ENCODE measurements at regions not wholly inside any gene's neighbourhood (a gene's known extent, or its start where the extent isn't known, plus 50 kb on each side); places are given as distances from the start of the nearest gene placed in this dataset.
"Not testable (repeated sequence)": the region's sequence is repeated elsewhere in the genome, so short reads cannot be mapped to it uniquely, and the experiment has no call there.

DNA sequence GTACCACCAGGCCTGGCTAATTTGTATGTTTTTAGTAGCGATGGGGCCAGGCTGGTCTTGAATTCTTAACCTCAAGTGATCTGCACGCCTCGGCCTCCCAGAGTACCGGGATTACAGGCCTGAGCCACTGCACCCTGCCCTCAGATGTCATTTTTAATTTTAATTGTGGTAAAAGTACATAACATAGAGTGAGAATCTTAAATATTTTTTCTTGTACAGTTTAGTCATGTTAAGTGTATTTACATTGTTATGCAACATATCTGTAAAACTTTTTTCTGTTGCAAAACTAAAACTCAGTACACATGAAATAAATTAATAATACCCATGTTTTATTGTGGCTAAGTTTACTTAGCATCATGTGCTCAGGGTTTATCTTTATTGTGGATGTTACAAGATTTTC is 231.4 kb downstream of the ALG10 start:
- Histone ChIP-seq H3K4me3 (no peak overlapping the region), H3K27me3 (peaks cover 0 to 6% (median 2%) of the 10 kb centered on the region in 7 donors), H3K9me3 (no peaks in the 10 kb centered on the region), H3K36me3 (no peaks in the 10 kb centered on the region), H3K27ac (no peak overlapping the region), H3K4me1 (no peaks in the 10 kb centered on the region)
- DNase-seq (no peak), ATAC-seq (no peak)
- intact Hi-C loops (cut with DNase I), result no loop called here
- WGBS, 2 donors, result 68 to 75% methylated on average over 4 of the region's 4 CpGs
- TF ChIP-seq, protein P1, sequence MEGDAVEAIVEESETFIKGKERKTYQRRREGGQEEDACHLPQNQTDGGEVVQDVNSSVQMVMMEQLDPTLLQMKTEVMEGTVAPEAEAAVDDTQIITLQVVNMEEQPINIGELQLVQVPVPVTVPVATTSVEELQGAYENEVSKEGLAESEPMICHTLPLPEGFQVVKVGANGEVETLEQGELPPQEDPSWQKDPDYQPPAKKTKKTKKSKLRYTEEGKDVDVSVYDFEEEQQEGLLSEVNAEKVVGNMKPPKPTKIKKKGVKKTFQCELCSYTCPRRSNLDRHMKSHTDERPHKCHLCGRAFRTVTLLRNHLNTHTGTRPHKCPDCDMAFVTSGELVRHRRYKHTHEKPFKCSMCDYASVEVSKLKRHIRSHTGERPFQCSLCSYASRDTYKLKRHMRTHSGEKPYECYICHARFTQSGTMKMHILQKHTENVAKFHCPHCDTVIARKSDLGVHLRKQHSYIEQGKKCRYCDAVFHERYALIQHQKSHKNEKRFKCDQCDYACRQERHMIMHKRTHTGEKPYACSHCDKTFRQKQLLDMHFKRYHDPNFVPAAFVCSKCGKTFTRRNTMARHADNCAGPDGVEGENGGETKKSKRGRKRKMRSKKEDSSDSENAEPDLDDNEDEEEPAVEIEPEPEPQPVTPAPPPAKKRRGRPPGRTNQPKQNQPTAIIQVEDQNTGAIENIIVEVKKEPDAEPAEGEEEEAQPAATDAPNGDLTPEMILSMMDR (IDR thresholded peaks at IDR 0.05), result no peak

- H3K27me3 ChIP-seq, result peaks cover 0 to 9% (median 0%) of the 10 kb centered on the region in 7 donors
- H3K4me3 ChIP-seq, result no peak overlapping the region
- intact Hi-C loops (cut with DNase I), result no loop called here
- no peaks in the 10 kb centered on the region for H3K4me1 ChIP-seq
- H3K36me3 ChIP-seq, result no peaks in the 10 kb centered on the region
- 77 to 83% methylated on average over 3 of the region's 3 CpGs for WGBS, 2 donors
- DNase-seq (no peak), ATAC-seq (no peak)
- TF ChIP-seq, protein P1 (IDR thresholded peaks at IDR 0.05), result no peak
- H3K9me3 ChIP-seq, result no peaks in the 10 kb centered on the region
- no peak overlapping the region for H3K27ac ChIP-seq
These were observed 234.8 kb downstream of the ALG10 start for GRCh38 chr12:34257093-34257492.

GRCh38 chr12:34262140-34262539 is 239.8 kb downstream of the ALG10 start:
- H3K27me3 ChIP-seq; H3K4me3 ChIP-seq; H3K4me1 ChIP-seq; H3K9me3 ChIP-seq; DNase-seq; intact Hi-C loops (cut with DNase I); H3K36me3 ChIP-seq; ATAC-seq; H3K27ac ChIP-seq: not testable (repeated sequence)
- 90 to 92% methylated on average over 11 of the region's 11 CpGs for WGBS, 2 donors

- DNase-seq (no peak), ATAC-seq (no peak)
- H3K27me3 ChIP-seq, result peaks cover 0 to 11% (median 0%) of the 10 kb centered on the region in 7 donors
- TF ChIP-seq, protein P1 (IDR thresholded peaks at IDR 0.05), result no peak
- 71 to 78% methylated on average over 14 of the region's 14 CpGs for WGBS, 2 donors
- H3K9me3 ChIP-seq, result peaks cover 0 to 9% (median 0%) of the 10 kb centered on the region in 11 donors
- intact Hi-C loops (cut with DNase I), result no loop called here
- H3K27ac ChIP-seq, result no peak overlapping the region
- H3K36me3 ChIP-seq, result no peaks in the 10 kb centered on the region
- no peaks in the 10 kb centered on the region for H3K4me1 ChIP-seq
- H3K4me3 ChIP-seq, result no peak overlapping the region
These were observed 241.8 kb downstream of the ALG10 start for GRCh38 chr12:34264110-34264509.

- 61 to 62% methylated on average over 4 of the region's 4 CpGs for WGBS, 2 donors
These were observed 251.4 kb downstream of the ALG10 start for GRCh38 chr12:34273703-34274102.

More at GRCh38 chr12:34273703-34274102, 251.4 kb downstream of the ALG10 start:
- H3K4me3 ChIP-seq; H3K27ac ChIP-seq; ATAC-seq; H3K36me3 ChIP-seq; H3K27me3 ChIP-seq; H3K4me1 ChIP-seq; intact Hi-C loops (cut with DNase I); DNase-seq: not testable (repeated sequence)
- H3K9me3 ChIP-seq, result peaks cover 0 to 19% (median 0%) of the 10 kb centered on the region in 11 donors
